HG03354 (cell line): ENCODE measurements at regions not wholly inside any gene's neighbourhood (a gene's known extent, or its start where the extent isn't known, plus 50 kb on each side); places are given as distances from the start of the nearest gene placed in this dataset.
"Not testable (repeated sequence)": the region's sequence is repeated elsewhere in the genome, so short reads cannot be mapped to it uniquely, and the experiment has no call there.

Experiments
- ATAC-seq: cut with Tn5 transposase; IDR thresholded peaks from one replicate; pipeline ENCODE4 v1.9.1; 2021; ENCODE audit warnings: mild to moderate bottlenecking; ENCODE audit not compliant: unreplicated experiment, poor library complexity, severe bottlenecking

- not testable (repeated sequence) for ATAC-seq
These were observed 148.7 kb upstream of the PLD5 start for GRCh38 chr1:242673165-242673564.

DNA sequence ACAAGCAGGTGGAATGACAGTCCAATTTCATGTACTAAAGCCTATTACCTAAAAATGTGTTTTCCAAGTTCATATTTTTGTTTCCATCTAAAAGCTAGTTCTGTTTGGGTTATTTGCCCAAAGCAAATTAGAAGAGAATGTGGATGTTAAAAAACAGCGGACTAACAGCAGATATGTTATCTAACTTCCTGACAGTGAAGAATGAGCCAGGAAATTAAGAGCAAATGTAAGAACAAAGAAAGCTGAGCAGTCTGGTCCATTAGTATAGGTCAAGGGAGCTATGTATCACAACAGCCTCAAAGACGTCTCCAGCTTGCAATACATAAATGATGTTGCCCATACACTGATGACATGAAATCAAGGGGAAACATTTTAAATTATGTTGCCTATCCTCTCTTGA, 145.5 kb upstream of the PLD5 start:
- no peak for ATAC-seq

DNA sequence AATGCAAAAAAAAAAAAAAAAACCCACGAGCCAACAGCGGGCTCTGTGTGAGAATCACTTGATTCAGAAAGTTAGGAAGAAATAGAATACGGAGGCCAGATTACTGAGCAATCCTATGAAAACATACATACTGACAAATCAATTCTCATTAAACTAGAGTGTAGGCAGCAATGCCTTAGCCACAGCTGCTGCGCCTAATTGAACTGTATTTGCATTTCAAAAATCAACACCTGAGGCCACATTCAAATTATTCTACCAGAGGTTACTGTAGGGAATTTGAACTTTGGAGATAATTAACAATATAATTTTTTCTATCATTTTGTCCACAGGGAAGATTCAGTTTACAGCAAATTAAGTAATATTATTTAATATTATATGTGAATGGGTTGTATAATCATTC, 138.4 kb upstream of the PLD5 start:
- no peak for ATAC-seq

GRCh38 chr1:242653772-242654171, 129.3 kb upstream of the PLD5 start:
- ATAC-seq: not testable (repeated sequence)

GRCh38 chr1:242651817-242652216, 127.3 kb upstream of the PLD5 start:
- no peak for ATAC-seq

DNA sequence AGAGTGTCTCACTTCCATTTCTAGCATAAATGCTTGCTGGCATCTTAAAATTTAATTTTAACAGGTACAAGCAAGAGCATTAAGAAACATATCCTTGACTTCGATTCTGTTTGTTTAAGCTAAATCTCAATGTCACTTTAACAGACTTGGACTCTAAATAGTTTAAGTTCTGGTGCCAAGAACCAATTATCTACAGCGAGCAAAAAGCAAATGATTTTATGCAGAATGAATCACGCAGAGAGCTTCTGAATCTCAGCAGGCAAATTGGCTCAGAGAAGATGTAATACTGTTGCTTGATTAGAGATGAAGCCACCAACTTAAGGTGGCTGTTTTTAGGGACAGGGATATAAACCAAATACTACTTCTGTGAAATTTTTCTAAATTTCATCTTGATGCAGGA, 117.0 kb upstream of the PLD5 start:
- no peak for ATAC-seq

- no peak for ATAC-seq
These were observed 114.6 kb upstream of the PLD5 start for GRCh38 chr1:242639104-242639503.

DNA sequence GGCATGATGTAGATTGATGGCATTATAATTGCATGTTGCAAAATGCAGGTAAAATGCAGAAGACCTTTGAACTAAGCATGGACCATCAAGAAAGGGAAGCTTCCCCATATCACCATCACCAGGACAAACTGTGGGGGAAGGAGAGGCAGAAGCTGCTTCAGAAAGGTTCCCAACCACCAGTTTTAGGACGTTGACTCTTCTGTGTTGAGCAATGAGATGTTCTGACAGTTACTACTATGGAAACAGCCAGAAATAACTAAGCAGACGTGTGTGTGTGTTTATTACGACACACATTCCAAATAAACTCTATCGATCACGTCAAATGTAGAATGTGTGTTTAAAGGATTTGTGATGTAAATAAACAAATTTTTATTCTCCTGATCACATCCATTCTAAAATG, 110.2 kb upstream of the PLD5 start:
- ATAC-seq: no peak

- ATAC-seq: no peak
These were observed 104.9 kb upstream of the PLD5 start for GRCh38 chr1:242629396-242629795.

DNA sequence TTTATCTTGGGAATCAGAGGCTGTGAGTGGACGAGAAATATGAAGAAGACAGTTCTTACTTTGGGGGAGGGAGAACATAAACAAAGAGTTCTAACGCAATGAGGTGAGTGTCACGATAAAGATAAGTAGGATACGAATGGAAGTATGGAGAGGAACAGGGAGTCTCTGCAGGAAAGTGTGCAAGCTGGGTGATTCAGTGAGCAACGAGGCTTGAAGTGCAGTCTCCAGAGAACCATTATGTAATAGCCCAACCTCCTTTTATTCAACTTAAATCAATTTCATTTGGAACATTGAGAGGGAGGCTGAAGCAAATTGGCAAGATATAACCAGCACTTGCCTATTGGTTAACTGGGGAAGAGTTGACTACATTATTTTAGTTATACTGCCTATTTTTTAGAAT, 99.3 kb upstream of the PLD5 start:
- ATAC-seq: no peak

GRCh38 chr1:242623119-242623518, 98.6 kb upstream of the PLD5 start:
- ATAC-seq: no peak

DNA sequence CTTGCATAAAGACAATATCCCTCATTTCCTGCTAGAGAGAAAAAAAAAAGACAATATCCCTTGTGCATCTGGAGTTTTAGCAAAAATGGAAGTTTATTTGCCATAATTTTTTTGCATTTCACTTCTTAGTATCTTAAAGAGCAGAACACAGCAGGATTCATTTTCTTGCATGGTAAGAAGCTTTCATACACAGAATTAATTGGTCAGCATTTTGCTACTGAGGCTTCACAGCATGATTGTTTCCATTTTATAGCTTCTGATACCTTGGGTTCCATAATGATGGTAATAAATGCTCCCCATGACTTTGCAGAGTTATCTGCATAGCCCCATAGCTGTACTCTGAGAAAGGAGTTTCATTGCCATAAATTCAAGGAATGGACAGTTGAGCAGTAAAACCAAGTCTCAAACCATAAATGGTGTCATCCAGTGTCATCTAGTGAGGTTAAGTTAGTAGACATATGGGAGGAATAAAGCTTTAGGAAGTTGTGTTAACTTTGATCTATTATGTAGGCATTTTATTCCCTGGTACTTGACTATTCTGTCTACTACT, 88.8 kb upstream of the PLD5 start:
- ATAC-seq: no peak

- no peak for ATAC-seq
These were observed 85.7 kb upstream of the PLD5 start for GRCh38 chr1:242610209-242610608.

GRCh38 chr1:242605521-242605920, 81.0 kb upstream of the PLD5 start:
- ATAC-seq: no peak

- no peak for ATAC-seq
These were observed 77.5 kb upstream of the PLD5 start for GRCh38 chr1:242602001-242602400.

DNA sequence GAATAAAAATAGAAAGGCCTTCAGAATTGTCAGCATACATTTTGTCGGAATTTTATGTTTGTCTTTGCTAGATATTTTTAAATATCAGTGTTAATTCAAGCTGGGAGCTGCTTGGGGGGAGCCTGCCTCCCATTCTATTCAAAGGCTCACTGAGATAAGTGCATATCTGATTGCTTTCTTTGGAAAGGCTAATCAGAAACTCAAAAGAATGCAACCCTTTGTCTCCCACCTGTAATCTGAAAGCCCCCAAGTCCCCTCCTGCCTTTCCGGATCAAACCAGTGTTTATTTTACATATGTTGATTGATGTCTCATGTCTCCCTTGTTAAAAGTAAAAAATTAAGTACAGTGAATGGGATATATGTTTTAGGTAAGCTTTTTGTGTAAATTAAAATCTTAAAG, 69.3 kb upstream of the PLD5 start:
- not testable (repeated sequence) for ATAC-seq

- ATAC-seq: no peak
These were observed 61.8 kb upstream of the PLD5 start for GRCh38 chr1:242586360-242586680.

DNA sequence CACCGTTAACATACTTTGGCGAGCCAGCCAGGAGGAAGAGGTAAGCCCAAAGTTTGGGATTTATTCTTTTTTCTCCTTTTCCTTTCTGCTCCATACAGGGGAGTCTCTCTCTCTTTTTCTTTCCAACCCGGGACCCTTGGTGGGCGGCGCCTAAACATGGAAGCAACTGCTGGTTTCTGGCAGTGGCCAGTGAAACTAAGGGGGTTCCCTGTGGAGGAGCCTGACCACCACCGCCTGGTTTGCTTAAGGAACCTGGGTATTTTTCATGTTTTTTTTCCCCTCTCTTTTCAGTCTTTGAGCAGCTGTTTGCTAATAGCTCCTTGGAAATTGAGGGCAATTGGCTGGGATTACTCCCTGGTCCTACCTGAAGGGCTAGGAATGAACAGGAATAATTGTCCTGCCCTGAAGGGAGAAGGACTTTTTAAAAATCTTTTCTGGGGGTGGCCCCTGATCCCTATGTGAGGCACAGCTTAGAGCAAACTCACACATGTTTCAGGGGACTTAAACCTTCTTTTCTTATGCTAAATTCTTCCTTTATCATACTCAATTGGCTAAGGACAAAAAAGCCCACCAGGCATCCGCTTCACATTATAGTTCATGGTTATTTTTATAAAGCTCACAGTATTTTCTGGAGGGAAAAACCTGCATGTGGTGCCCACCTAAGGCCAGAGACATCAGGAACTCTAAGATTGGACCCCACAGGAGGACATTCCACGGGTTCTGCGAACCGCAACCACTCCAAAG, 61.3 kb upstream of the PLD5 start:
- ATAC-seq: no peak

DNA sequence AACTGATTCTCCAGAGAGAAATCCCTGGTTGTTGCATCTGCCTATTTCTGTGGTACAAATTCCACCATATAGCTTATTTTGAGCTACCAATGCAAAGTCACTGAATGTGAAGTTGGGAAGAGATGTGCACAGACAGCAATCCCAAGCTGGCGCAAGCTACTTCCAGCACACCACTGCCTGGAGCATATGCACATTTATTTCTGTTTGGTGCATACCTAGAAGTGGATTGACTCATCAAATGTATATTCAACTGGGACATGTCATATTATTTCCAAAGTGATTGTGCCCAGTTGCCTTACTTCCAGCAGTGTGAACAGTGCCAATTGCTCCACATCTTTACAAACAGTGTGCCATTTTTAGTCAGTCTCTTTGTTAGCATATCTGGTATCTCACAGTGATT, 58.2 kb upstream of the PLD5 start:
- no peak for ATAC-seq

GRCh38 chr1:242579528-242580235, 55.2 kb upstream of the PLD5 start:
- ATAC-seq: no peak
